ENCODE measurements at regions not wholly inside any gene's neighbourhood (a gene's known extent, or its start where the extent isn't known, plus 50 kb on each side); places are given as distances from the start of the nearest gene placed in this dataset.
A peak's percentile ranks its signal among the peaks of the same experiment; 100 is the strongest.
"Not testable (repeated sequence)": the region's sequence is repeated elsewhere in the genome, so short reads cannot be mapped to it uniquely, and the experiment has no call there.

GRCh38 chr6:109253366-109253765 lies 128.9 kb downstream of the CD164 start:
- DNase-seq: no peak

GRCh38 chr6:109252261-109253041 lies 129.8 kb downstream of the CD164 start:
- DNase-seq: no peak

GRCh38 chr6:109251839-109252238 lies 130.4 kb downstream of the CD164 start:
- no peak for DNase-seq

- DNase-seq: not testable (repeated sequence)
These were observed 131.6 kb downstream of the CD164 start for GRCh38 chr6:109250544-109251156.

- no peak for DNase-seq
These were observed 138.1 kb downstream of the CD164 start for GRCh38 chr6:109243863-109244825.

GRCh38 chr6:109242925-109243324 lies 139.3 kb downstream of the CD164 start:
- no peak for DNase-seq

GRCh38 chr6:109242029-109242428 lies 140.2 kb downstream of the CD164 start:
- DNase-seq: no peak

GRCh38 chr6:109241199-109241598 lies 141.1 kb downstream of the CD164 start:
- no peak for DNase-seq

GRCh38 chr6:109240370-109241084 lies 141.7 kb downstream of the CD164 start:
- no peak for DNase-seq

- no peak for DNase-seq
These were observed 142.5 kb downstream of the CD164 start for GRCh38 chr6:109239651-109240321.

GRCh38 chr6:109239160-109239559 lies 143.1 kb downstream of the CD164 start:
- DNase-seq: no peak

- no peak for DNase-seq
These were observed 143.1 kb downstream of the CEP57L1 start for GRCh38 chr6:109238396-109238795.

GRCh38 chr6:109237986-109238329 lies 142.7 kb downstream of the CEP57L1 start:
- no peak for DNase-seq

- DNase-seq: no peak
These were observed 142.0 kb downstream of the CEP57L1 start for GRCh38 chr6:109237077-109237985.

GRCh38 chr6:109236115-109237076 lies 141.1 kb downstream of the CEP57L1 start:
- peak; percentile 77 for DNase-seq

GRCh38 chr6:109235481-109236038 lies 140.3 kb downstream of the CEP57L1 start:
- DNase-seq: no peak

- DNase-seq: no peak
These were observed 135.1 kb downstream of the CEP57L1 start for GRCh38 chr6:109230453-109230852.

GRCh38 chr6:109229536-109229935 lies 134.2 kb downstream of the CEP57L1 start:
- DNase-seq: no peak

GRCh38 chr6:109227646-109228045 lies 132.3 kb downstream of the CEP57L1 start:
- DNase-seq: no peak

- no peak for DNase-seq
These were observed 131.0 kb downstream of the CEP57L1 start for GRCh38 chr6:109226353-109226752.
